Loucy (cell line): ENCODE measurements at regions not wholly inside any gene's neighbourhood (a gene's known extent, or its start where the extent isn't known, plus 50 kb on each side); places are given as distances from the start of the nearest gene placed in this dataset.

ENCODE experiments used
- EZH2phosphoT487 ChIP-seq: fragments of 200-600 bp; IDR thresholded peaks from 2 replicates; pipeline ENCODE4 v1.6.1; 2018; ENCODE audit warnings: antibody characterized with exemption, mild to moderate bottlenecking, moderate library complexity, borderline replicate concordance
- TF ChIP-seq, protein P1 (sequence below): fragments of 200-600 bp; sonication (generic); conservative IDR thresholded peaks from 2 replicates; pipeline ENCODE4 v1.5.1; 2014; ENCODE audit warnings: mild to moderate bottlenecking, antibody characterized with exemption, low read length

DNA sequence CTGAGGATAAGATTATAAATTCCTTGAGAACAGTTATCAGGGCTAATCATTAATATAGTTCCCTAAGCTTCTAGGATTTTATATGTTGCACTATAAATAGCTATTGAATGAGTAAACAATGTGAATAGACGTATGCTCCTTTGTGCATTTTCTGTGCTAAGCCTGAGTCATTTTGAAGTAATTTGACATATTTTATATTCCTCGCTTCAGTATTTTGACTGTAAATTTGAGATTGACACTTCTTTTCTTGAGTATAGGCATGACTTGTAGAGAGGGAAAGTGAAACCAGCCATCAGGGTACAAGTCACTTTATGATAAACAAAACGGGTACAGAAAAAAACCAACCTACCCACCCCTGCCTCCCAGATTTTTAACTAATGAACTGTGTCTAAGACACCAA, 367.7 kb upstream of the PRR16 start:
- TF ChIP-seq, protein P1, sequence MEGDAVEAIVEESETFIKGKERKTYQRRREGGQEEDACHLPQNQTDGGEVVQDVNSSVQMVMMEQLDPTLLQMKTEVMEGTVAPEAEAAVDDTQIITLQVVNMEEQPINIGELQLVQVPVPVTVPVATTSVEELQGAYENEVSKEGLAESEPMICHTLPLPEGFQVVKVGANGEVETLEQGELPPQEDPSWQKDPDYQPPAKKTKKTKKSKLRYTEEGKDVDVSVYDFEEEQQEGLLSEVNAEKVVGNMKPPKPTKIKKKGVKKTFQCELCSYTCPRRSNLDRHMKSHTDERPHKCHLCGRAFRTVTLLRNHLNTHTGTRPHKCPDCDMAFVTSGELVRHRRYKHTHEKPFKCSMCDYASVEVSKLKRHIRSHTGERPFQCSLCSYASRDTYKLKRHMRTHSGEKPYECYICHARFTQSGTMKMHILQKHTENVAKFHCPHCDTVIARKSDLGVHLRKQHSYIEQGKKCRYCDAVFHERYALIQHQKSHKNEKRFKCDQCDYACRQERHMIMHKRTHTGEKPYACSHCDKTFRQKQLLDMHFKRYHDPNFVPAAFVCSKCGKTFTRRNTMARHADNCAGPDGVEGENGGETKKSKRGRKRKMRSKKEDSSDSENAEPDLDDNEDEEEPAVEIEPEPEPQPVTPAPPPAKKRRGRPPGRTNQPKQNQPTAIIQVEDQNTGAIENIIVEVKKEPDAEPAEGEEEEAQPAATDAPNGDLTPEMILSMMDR = no peak
- TF ChIP-seq EZH2phosphoT487 = no peak
